Stimulated activated CD4-positive, alpha-beta T cell treated with anti-CD3 and anti-CD28 coated beads, Interleukin-15, amount 100 ng/mL, for 1 hour (primary cell): ENCODE measurements at regions not wholly inside any gene's neighbourhood (a gene's known extent, or its start where the extent isn't known, plus 50 kb on each side); places are given as distances from the start of the nearest gene placed in this dataset.
A peak's percentile ranks its signal among the peaks of the same experiment; 100 is the strongest.
"Not testable (repeated sequence)": the region's sequence is repeated elsewhere in the genome, so short reads cannot be mapped to it uniquely, and the experiment has no call there.

Source experiments
- DNase-seq, 2 donors: peaks; one replicate each; pipeline ENCODE4 v3.0.0-alpha.2; 2020; ENCODE audit warnings: low read depth in 1 of 2, low spot score in 1 of 2

- no peak for DNase-seq
Observed at GRCh38 chr9:1839909-1840308, 175.2 kb upstream of the SMARCA2 start.

DNA sequence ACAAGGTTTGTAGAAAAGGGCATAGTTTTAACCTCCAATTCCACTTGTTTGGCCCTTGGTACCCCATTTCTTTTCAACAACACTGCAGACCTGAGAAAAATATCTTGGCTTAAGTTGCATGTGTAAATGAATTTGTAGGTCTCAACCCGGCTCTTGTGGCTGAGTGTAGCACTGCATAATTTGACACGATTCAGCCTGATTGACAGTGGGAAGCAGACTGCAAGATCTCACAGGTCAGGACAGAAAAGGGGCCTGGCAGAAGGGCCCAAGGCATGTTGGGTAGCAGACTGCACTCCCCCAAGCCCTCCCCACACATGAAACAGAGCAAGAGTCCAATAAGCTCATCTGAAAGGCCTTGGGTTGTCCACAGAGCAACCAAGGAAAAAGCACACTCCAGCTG, 169.7 kb upstream of the SMARCA2 start:
- no peak for DNase-seq

DNA sequence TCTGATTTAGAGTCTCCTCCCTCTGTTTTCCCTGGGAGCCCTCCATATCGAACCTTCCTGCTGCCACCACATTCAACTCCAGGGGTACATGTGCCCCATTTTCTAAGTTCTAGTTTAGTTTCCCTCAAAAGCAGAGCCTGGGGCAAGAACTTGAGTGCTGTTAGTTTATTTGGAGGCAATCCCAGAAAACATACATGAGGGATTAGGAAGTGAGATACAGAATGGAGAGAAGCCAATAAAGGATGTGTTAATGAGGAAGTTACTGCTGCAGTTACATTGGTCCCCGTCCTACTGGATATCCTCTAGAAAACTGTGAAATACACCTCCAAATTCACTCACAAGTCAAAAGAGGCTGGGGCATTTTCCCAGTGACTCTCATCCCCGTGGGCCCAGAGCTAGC, 159.4 kb upstream of the SMARCA2 start:
- no peak for DNase-seq

- DNase-seq: no peak
Observed at GRCh38 chr9:1857808-1858207, 157.3 kb upstream of the SMARCA2 start.

DNA sequence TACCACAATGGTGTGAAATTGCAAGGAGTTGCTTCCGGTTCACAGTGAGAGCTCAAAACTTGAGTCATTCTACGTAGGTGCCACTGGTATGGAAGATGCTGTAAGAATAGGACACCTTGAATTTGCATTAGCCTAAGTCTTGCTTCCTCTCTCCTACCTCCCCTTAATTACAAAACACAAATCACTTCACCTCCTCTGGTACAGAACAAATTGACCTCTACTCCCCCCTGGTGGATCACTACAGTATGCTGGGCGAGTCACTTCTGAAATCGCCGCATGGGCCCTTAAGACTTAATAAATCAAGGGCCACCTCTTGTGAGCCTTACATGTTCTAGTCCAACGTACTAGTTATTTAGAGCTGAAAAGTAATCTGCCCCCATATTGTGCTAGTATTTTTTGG, 145.3 kb upstream of the SMARCA2 start:
- no peak for DNase-seq

GRCh38 chr9:1870915-1871314, 144.2 kb upstream of the SMARCA2 start:
- no peak for DNase-seq

DNA sequence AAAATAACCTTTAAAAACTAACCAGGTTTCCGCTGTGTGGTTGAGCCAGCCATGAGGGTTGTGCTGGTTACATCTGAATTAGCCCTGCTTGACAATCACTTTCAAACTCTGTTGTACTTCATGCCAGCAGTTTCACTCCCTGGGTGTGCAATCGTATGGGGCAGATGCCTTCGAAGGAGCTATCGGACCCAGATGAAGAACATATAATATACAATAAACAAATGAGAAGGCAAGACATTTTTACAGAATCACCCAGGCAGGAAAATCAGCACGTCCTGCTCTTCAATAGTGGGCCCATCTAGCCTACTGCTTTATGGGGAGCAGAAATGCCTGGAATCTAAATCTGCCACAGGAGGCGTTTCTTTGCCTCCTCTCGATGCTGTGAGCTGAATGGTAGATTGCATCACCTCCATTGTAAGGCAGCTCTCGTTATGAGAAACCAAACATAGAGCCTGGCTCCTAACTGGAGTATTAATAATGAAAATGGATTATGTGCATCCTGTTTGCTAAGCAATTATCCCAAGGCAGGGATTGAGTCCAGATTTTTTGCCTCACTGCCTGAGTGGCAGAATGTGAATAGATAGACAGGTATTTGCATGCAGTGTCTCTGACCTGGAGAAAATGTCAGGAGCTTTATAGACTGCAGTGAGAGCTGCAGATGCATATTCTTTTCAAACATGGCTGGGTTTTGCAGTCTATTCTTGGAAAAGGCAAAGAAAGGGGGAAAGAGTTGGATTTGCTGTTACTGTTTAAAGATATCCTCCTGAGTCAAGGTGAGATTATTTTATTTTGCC, 143.3 kb upstream of the SMARCA2 start:
- no peak for DNase-seq

DNA sequence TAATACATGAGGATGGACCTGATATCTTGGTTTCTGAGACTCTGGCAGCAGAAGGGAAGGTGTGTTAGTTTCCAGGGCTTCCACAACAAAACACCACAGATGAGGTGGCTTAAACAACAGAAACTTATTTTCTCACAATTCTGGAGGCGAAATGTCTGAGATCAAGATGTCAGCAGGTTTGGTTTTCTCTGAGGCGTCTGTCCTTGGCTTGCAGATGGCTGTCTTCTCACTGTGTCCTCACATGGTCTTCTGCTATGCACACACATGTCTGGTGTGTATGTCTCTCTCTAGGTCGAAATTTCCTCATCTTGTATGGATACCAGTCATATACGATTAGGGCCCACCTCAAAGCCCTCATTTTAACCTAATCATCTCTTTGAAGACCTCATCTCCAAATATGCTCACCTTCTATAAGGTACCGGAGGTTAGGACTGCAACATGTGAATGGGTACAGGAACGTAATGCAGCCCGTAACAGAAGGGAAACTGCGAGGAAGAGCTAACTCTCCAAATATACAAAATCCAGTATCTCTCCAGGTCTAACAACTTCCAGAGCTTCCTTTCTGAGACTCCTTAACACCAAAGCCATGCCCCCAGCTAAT, 139.8 kb upstream of the SMARCA2 start:
- no peak for DNase-seq

DNA sequence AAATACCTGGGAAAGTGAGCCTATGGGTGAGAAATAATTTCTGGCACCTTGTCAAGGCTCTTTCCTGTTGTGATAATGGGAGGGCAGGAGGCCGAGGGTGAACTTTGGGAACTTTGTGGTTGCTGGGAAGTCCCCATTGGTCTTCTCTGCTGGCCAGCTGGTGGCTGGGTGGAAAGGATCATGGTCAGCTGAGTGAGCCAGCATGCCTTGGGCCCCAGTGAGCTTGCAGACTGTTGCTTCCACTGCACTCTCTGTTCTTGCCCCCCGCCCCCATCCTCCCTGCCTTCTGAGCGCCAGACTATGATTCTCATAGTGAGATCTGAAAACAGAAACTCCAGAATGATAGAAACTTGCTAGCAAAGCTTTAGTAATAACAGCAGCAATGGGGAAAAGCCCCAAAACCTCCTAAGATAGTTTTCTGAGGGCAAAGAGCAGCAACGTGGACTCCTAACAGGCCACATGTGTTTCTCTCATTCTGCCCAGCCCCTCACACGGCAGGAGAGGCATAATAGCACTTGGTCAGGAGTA, 139.2 kb upstream of the SMARCA2 start:
- DNase-seq: peak in 1 of 2 donors; percentile 53

DNA sequence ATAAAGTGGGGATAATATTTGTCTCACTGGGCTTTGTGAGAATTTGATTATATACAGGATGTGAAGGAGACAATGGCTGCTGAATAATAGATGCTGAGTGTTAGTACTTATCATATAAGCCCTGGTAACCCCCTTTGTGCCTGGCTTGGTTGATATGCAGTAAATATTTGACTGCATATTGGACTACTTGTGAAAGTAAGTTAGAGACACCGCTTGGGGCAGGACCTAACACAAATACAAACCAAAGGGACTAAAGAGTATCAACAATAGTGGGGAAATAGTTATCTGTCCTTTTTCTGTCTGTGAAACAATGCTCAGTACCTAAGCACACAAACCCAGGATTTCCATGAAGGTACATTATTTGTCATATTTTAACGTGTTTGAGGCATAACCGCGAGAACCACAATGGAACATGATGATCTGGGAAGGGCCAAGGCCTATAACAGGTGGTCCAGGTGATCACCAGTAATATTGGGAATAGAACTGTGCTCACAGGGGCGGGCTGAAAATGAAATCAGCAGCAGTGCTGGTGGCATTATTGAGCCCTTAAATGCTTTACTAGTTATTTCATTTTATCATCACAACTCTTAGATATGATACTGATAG, 138.2 kb upstream of the SMARCA2 start:
- DNase-seq: no peak

DNA sequence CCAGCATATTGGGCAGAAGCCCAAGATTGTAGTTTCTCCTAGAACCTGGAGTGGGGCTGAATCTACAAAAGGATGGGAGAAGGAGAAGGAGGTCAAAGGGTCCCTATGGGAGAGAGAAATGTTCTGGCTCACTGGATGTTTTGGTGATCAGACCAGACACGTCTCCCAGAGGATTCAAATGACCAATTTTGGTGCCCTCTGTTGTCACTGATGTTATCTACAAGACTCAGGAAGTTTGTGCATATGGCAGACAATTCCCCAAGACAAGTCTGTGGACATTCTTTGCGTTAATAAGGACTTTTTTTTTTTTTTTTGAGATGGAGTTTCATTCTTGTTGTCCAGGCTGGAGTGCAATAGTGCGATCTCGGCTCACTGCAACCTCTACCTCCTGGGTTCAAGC, 137.2 kb upstream of the SMARCA2 start:
- DNase-seq: no peak

DNA sequence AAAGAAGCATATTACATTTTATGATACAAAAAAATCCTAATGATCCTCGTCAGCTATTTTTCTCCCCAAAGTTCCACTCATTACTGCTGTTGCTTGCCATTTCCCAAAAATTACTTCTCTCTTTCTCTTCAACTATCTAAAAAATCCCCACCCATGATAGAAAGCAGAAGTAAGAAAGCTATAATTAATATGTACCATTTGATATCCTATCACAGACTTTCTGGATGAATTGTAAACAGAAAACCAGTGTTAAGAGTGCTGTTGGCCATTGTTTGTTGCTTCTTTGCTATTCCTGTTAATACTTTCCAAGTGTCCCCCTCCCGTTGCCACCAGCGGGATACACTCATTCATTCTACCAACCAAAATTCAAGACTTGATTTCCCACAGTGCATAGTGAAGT, 136.3 kb upstream of the SMARCA2 start:
- no peak for DNase-seq

DNA sequence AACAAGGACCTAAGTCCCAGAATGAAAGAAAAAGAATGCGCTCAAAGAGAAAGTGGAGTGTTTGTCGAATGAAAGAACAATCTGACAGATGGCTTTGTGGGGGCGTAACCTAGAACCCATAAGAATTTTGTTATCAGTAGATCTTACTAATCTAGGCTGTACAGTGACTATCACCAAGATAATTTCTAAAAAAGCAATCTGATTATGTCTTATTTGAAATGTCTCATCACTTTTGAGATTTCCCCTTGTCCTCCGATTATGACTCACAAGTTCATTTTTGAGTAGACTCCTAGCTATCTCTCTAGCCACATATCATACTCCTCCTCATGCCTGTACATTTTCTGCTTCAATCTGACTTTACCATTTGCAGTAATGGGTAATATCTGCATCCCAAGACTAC, 135.6 kb upstream of the SMARCA2 start:
- no peak for DNase-seq

DNA sequence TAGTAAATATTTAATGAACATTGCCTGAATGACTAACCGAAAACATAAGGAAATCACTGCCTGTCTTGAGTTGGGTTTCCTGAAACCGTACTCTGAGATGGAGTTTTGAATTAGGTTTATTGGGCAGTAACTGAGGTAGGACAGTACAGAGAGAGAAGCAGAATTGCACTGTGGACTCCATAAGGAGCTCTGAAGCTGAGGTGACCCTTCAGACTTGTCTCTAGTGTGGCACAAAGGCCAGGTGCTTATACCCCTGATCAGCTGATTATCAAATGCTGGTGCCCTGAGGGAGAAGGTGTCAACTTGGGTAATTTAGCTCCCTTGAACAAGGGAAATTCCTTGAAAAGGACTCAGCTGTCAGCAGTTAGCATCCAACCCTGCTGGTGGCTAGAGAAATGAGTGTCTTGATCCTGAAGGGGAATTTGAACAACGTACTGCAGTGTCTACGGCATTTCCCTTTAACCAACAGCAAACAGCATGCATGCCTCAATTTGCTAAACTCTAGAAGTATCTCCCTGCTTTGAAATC, 135.0 kb upstream of the SMARCA2 start:
- no peak for DNase-seq

DNA sequence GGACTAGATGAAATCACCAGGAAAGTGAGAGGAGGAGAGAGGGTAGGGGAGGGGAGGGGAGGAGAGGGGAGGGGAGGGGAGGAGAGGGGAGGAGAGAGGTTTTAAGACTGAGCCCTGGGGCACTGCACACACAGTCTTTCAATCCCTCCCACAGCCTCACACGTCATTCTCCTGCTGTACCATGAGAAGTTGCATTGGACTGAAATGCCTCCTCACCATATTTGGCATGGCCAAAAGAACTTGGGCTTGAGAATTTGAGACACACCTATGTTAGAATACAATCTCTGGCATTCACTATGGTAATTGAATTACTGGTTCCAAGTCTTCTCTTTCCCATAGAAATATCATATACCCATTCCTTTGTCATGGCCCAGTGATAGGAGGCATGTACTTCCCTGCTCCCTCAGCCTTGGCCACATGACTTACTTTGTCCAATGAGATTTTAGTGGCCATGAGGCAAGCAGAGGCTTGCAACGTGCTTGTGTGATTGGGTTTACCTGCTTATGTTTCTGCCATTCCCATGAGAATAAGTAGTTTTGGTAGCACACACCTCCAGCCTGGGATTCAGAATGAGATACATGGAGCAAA, 133.3 kb upstream of the SMARCA2 start:
- DNase-seq: no peak

GRCh38 chr9:1882711-1883403, 132.3 kb upstream of the SMARCA2 start:
- DNase-seq: no peak

DNA sequence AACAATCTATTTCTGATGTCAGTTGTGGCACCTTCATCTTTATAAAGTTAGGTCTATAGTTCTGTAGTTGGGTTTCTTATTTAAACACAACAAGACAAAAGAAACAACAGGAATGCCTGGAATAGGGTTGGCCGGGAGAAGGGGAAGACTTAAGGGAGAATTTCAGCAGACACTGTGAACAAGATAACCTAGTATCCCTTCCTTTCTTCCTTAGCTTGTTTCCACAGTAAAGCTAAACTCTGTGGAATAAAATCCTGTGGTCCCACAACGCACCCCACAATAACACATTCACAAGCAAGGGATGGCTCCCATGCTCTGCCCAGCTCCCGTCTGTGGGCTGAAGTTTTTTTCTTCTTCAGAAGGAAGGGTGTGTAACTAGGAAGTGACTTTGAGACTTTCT, 124.9 kb upstream of the SMARCA2 start:
- no peak for DNase-seq

DNA sequence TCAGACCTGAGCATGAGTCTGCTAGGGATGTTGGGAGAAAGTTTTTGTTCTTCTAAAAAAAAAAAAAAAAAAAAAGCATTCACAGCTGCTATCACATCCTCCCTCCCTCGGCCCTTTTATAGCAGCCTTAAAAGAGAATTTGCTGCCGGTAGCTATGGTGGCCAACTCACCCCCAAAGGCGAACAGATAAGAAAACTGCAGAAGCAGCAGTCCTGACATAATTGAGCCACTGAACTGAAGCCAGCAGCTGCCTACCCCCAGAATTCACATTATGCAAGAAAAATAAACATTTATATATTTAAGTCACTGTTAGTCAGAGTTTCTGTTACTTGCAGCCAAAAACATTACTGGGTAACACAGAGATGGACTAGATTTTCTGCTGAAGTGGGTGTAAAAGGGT, 124.3 kb upstream of the SMARCA2 start:
- no peak for DNase-seq

DNA sequence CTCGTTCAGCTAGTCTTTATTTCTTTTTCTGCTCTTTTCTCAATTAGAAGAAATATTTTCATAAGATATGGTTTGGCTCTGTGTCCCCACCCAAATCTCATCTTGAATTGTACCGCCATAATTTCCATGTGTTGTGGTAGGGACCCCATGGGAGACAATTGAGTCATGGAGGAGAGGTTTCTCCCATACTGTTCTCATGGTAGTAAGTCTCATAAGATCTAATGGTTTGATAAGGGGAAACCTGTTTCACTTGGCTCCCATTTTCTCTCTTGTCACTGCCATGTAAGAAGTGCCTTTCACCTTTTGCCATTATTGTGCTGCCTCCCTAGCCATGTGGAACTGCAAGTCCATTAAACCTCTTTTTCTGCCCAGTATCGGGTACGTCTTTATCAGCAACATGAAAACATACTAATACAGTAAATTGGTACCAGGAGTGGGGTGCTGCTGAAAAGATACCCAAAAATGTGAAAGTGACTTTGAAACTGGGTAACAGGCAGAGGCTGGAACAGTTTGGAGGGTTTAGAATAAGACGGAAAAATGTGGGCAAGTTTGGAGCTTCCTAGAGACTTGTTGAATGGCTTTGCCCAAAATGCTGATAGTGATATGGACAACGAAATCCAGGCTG, 112.0 kb upstream of the SMARCA2 start:
- DNase-seq: not testable (repeated sequence)

GRCh38 chr9:1907465-1907864, 107.7 kb upstream of the SMARCA2 start:
- DNase-seq: no peak

DNA sequence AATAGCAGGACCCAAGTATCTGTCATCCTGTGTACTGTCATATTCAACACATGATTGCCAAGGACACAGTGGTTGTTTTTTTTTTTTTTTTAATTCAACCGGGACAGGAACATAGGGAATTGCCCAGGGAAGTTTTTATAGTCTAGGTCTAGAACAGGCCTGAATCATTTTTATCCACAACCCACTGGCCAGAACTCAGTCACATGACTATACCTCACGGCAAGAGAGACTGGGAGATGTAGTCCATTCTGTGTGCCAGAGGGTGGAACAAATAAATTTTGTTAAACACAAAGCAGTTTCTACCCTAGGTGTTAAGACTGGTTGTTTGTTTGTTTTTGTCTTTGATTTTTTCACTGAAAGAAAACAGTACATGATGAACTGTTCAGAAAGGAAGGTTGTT, 105.8 kb upstream of the SMARCA2 start:
- DNase-seq: no peak
